HepG2 (cell line): ENCODE measurements at regions not wholly inside any gene's neighbourhood (a gene's known extent, or its start where the extent isn't known, plus 50 kb on each side); places are given as distances from the start of the nearest gene placed in this dataset.

Source experiments
- ATAC-seq: fragments of 200-7000 bp; cut with Tn5 transposase; 3 replicates; pipeline ENCODE4 v1.9.1; 2020; ENCODE audit warnings: mild to moderate bottlenecking, moderate library complexity
- BruUV-seq: library from RNA; stranded (reverse); fragments of 400-500 nt; replicated peaks from 2 replicates; lab custom pipeline; 2021; lab: Mats Ljungman, UMichigan
- CTCF ChIA-PET: fragments of 300-600 bp; formaldehyde crosslinking; extraction: SDS; loops from one replicate; lab custom pipeline; 2021; ENCODE audit warnings: low total read pairs, inconsistent platforms, low intra/inter-chr PET ratio; lab: Yijun Ruan, JAX
- POLR2A ChIA-PET: fragments of 350-600 bp; sonication (Branson Sonifier 250); formaldehyde crosslinking; loops from one replicate; lab custom pipeline; 2020; ENCODE audit warnings: antibody characterized with exemption, inconsistent platforms; lab: Yijun Ruan, JAX
- DNase-seq: peaks from one replicate; pipeline ENCODE4 v3.0.0-alpha.2; 2015; ENCODE audit warnings: low spot score
- FAIRE-seq: peaks from 3 replicates; lab custom pipeline; 2011; peaks lifted over from hg19 to GRCh38; lab: Jason Lieb, UNC
- H2AFZ ChIP-seq: one replicate; pipeline ENCODE4 v1.6.1; 2011; ENCODE audit warnings: low read length, inconsistent platforms
- H3K27ac ChIP-seq: fragments of 300-600 bp; 3 replicates; pipeline ENCODE4 v1.8.0; 2011; ENCODE audit warnings: mixed run types, mild to moderate bottlenecking, mixed read lengths, low read length, inconsistent platforms; ENCODE audit not compliant: insufficient read depth; ENCODE audit errors: extremely low read length
- H3K27me3 ChIP-seq, 2 experiments: fragments of 200-600 bp in 1 of 2; 2 replicates in 1 of 2; 3 replicates in 1 of 2; pipeline versions ENCODE4 v1.6.0 to v1.8.0; 2011; ENCODE audit warnings: low read length in 2 of 2, mild to moderate bottlenecking in 2 of 2, moderate library complexity in 2 of 2, inconsistent platforms in 1 of 2; ENCODE audit not compliant: insufficient read depth in 2 of 2, control insufficient read depth in 1 of 2
- H3K36me3 ChIP-seq, 2 experiments: fragments of 200-600 bp in 1 of 2; replicated peaks in 1 of 2; 2 replicates in 1 of 2; 3 replicates in 1 of 2; pipeline versions ENCODE4 v1.5.1 to v1.8.0; 2011; ENCODE audit warnings: low read length in 2 of 2, inconsistent platforms in 1 of 2; ENCODE audit not compliant: insufficient read depth in 2 of 2, control insufficient read depth in 1 of 2
- H3K4me1 ChIP-seq: 2 replicates; pipeline ENCODE4 v1.5.1; 2012; ENCODE audit warnings: low read length, inconsistent platforms; ENCODE audit not compliant: insufficient read depth
- H3K4me2 ChIP-seq: 2 replicates; pipeline ENCODE4 v1.6.0; 2011; ENCODE audit warnings: low read depth, low read length, inconsistent platforms
- H3K4me3 ChIP-seq, 3 experiments: fragments of 200-600 bp in 1 of 3; sonication (generic), shearing (Covaris generic) in 1 of 3; replicated peaks in 1 of 3; 2 replicates each; pipeline ENCODE4 v1.5.1; 2011 to 2016; ENCODE audit warnings: low read length in 3 of 3, inconsistent platforms in 2 of 3, low read depth in 2 of 3, mild to moderate bottlenecking in 2 of 3, control low read depth in 1 of 3, mixed read lengths in 1 of 3; ENCODE audit not compliant: insufficient read depth in 1 of 3
- H3K79me2 ChIP-seq: one replicate; pipeline ENCODE4 v1.6.1; 2011; ENCODE audit warnings: low read length, inconsistent platforms; ENCODE audit not compliant: insufficient read depth
- H3K9ac ChIP-seq: 2 replicates; pipeline ENCODE4 v1.6.0; 2011; ENCODE audit warnings: mild to moderate bottlenecking, low read depth, low read length, inconsistent platforms; ENCODE audit not compliant: insufficient read depth
- H3K9me3 ChIP-seq: 2 replicates; pipeline ENCODE4 v1.5.1; 2012; ENCODE audit warnings: mild to moderate bottlenecking, low read length
- H4K20me1 ChIP-seq: 2 replicates; pipeline ENCODE4 v1.6.0; 2011; ENCODE audit warnings: inconsistent platforms, mild to moderate bottlenecking, low read length, moderate library complexity; ENCODE audit not compliant: insufficient read depth
- FOXA1 ChIP-seq, 2 experiments: fragments of 450-650 bp in 1 of 2; sonication (generic) in 1 of 2; formaldehyde crosslinking in 1 of 2; IDR thresholded peaks; 2 replicates each; pipeline versions ENCODE4 v1.4.0 to v1.6.1; 2016 to 2020; ENCODE audit warnings: missing genetic modification reagents in 1 of 2
- LCORL ChIP-seq, 2 experiments: fragments of 450-650 bp in 1 of 2; sonication (generic) in 1 of 2; formaldehyde crosslinking in 1 of 2; IDR thresholded peaks; 2 replicates each; pipeline versions ENCODE4 v1.5.0 to v1.6.1; 2017 to 2020; ENCODE audit warnings: antibody characterized with exemption in 1 of 2, missing genetic modification reagents in 1 of 2
- NFIC ChIP-seq: IDR thresholded peaks from 2 replicates; pipeline ENCODE4 v1.6.1; 2012; ENCODE audit warnings: mild to moderate bottlenecking, low read length, inconsistent platforms
- NR3C1 ChIP-seq: sonication (generic); formaldehyde crosslinking; IDR thresholded peaks from 2 replicates; pipeline ENCODE4 v1.4.0; 2020; ENCODE audit warnings: missing genetic modification reagents
- ONECUT2 ChIP-seq: sonication (generic); formaldehyde crosslinking; IDR thresholded peaks from 2 replicates; pipeline ENCODE4 v1.4.0; 2020; ENCODE audit warnings: missing genetic modification reagents
- PTBP1 ChIP-seq: fragments of 200-400 bp; formaldehyde crosslinking; IDR thresholded peaks from 2 replicates; pipeline ENCODE4 v1.6.1; 2018; ENCODE audit warnings: low read length, low read depth; ENCODE audit not compliant: poor library complexity, severe bottlenecking
- TEAD2 ChIP-seq: sonication (generic); formaldehyde crosslinking; IDR thresholded peaks from 2 replicates; pipeline ENCODE4 v1.9.0; 2021; ENCODE audit warnings: missing genetic modification reagents
- ZBTB7A ChIP-seq: sonication (generic); formaldehyde crosslinking; IDR thresholded peaks from 2 replicates; pipeline ENCODE4 v1.8.0; 2022; ENCODE audit warnings: mild to moderate bottlenecking, missing genetic modification reagents
- ZNF160 ChIP-seq: sonication (generic); formaldehyde crosslinking; IDR thresholded peaks from 2 replicates; pipeline ENCODE4 v1.8.0; 2022; ENCODE audit warnings: mild to moderate bottlenecking, inconsistent platforms, missing genetic modification reagents
- WGBS: methylation state at CpG from one replicate; pipeline ENCODE4 v1.1.6; 2017; ENCODE audit warnings: low lambda C conversion rate; 5-methylcytosine and 5-hydroxymethylcytosine counted together
- in situ Hi-C: cut with HindIII; loops from 2 replicates; pipeline ENCODE4 v1.10.0; 2017; ENCODE audit warnings: low pct_unique_long_range_greater_than_20kb; ENCODE audit not compliant: extremely low pct_ligation_motif_present
- intact Hi-C: fragments of 100-400 bp; cut with micrococcal nuclease; formaldehyde crosslinking; loops from one replicate; pipeline ENCODE4 v1.10.0; 2022; ENCODE audit not compliant: unreplicated experiment
- TF ChIP-seq, protein P1 (sequence below): sonication (generic); formaldehyde crosslinking; IDR thresholded peaks from 2 replicates; pipeline ENCODE4 v1.9.0; 2022; ENCODE audit warnings: missing genetic modification reagents, mild to moderate bottlenecking, borderline replicate concordance
- TF ChIP-seq, protein P2 (sequence below): sonication (generic); formaldehyde crosslinking; IDR thresholded peaks from 2 replicates; pipeline ENCODE4 v1.4.0; 2020; ENCODE audit warnings: mild to moderate bottlenecking, missing genetic modification reagents
- TF ChIP-seq, protein P3 (sequence below): sonication (generic); IDR thresholded peaks from 2 replicates; pipeline ENCODE4 v1.6.1; 2016; ENCODE audit warnings: low read depth, borderline replicate concordance

DNA sequence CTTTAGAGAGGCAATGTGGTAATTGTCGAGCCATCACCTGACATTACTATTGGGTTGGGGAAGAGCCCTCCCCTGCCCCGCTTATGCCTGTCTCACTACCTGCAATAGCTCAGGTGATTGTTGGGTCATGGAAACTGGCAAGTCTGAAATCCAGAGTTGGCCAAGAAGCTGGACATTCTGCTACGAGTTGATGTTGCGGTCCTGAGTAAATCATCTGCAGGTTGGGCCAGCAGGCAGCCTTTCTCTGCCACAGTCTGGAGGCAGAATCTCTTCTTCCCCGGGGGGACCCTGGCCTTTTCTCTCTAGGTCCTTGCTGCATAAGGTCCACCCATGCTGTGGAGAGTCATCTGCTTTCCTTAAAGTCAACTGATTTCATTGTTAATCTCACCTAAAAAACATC is 142.4 kb downstream of the THBS2 start (continued):
- TF ChIP-seq ZNF160 = no peak
- TF ChIP-seq, protein P1, sequence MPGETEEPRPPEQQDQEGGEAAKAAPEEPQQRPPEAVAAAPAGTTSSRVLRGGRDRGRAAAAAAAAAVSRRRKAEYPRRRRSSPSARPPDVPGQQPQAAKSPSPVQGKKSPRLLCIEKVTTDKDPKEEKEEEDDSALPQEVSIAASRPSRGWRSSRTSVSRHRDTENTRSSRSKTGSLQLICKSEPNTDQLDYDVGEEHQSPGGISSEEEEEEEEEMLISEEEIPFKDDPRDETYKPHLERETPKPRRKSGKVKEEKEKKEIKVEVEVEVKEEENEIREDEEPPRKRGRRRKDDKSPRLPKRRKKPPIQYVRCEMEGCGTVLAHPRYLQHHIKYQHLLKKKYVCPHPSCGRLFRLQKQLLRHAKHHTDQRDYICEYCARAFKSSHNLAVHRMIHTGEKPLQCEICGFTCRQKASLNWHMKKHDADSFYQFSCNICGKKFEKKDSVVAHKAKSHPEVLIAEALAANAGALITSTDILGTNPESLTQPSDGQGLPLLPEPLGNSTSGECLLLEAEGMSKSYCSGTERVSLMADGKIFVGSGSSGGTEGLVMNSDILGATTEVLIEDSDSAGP (CRISPR knock-in tag) = no peak
- TF ChIP-seq, protein P2, sequence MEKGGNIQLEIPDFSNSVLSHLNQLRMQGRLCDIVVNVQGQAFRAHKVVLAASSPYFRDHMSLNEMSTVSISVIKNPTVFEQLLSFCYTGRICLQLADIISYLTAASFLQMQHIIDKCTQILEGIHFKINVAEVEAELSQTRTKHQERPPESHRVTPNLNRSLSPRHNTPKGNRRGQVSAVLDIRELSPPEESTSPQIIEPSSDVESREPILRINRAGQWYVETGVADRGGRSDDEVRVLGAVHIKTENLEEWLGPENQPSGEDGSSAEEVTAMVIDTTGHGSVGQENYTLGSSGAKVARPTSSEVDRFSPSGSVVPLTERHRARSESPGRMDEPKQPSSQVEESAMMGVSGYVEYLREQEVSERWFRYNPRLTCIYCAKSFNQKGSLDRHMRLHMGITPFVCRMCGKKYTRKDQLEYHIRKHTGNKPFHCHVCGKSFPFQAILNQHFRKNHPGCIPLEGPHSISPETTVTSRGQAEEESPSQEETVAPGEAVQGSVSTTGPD (CRISPR knock-in tag) = no peak

DNA sequence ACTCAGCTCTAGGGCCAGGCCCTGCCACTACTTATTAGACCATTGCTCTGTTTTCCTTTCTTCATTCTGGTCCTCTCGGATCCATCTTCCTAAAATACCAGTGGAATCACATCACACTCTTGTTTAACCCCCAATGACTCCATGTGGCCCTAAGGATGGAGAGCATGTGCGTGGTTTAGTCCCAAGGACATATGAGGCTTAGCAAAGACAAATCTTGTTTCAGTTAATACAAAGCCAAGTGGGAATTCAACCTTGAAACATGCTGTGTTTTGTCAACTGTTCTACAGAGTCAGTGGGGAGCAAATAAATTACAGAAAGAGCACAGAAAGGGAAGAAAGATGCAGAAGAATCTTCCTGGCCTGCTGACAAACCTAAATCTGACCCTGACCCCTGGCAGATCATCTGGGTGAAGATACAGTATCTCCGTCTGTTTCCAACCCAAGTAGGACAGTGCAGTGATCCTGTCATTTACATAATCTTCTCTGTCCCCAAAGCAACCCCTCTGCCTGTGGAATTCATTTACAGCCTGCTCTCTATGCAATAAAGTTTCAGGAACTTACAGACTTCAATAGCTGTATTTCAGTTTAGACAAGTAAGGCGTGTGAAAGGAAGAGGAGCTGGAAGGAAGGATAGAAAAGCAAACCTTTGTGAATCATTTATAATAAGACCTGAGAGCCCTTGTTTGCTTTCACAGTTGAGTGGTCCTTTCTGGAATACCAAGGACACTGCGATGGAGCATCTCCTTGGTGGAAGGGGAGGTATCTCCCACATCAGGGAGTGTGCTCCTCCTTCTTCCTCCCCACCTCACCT is 144.0 kb downstream of the THBS2 start:
- CTCF ChIA-PET = no interaction called here
- TF ChIP-seq TEAD2 (CRISPR knock-in tag) = no peak
- TF ChIP-seq, protein P3, sequence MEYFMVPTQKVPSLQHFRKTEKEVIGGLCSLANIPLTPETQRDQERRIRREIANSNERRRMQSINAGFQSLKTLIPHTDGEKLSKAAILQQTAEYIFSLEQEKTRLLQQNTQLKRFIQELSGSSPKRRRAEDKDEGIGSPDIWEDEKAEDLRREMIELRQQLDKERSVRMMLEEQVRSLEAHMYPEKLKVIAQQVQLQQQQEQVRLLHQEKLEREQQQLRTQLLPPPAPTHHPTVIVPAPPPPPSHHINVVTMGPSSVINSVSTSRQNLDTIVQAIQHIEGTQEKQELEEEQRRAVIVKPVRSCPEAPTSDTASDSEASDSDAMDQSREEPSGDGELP = no peak
- no peak for TF ChIP-seq NR3C1
- TF ChIP-seq LCORL (IDR thresholded peaks at IDR 0.05) = no peak
- TF ChIP-seq LCORL (CRISPR knock-in tag; IDR thresholded peaks at IDR 0.05) = no peak
- no peak for TF ChIP-seq NFIC
- TF ChIP-seq ZBTB7A (CRISPR knock-in tag) = no peak
- TF ChIP-seq FOXA1 (IDR thresholded peaks at IDR 0.05) = no peak
- TF ChIP-seq FOXA1 (CRISPR knock-in tag; IDR thresholded peaks at IDR 0.05) = no peak
- no peak for TF ChIP-seq PTBP1
- TF ChIP-seq ONECUT2 (CRISPR knock-in tag) = no peak
- Histone ChIP-seq H2AFZ (no peak overlapping the region), H3K27ac (no peak overlapping the region), H3K79me2 (no peaks in the 10 kb centered on the region), H3K4me3 (no peak overlapping the region), H4K20me1 (no peaks in the 10 kb centered on the region), H3K9me3 (no peaks in the 10 kb centered on the region), H3K9ac (no peak overlapping the region), H3K36me3 (no peaks in the 10 kb centered on the region), H3K27me3 (peaks cover 0 to 14% of the 10 kb centered on the region in 2 experiments; a peak in 1 of 5 replicates), H3K4me2 (no peak overlapping the region), H3K4me1 (no peaks in the 10 kb centered on the region)
- no TSS peak for BruUV-seq
- intact Hi-C loops = no loop called here
- 5% methylated on average over 5 of the region's 5 CpGs for WGBS
- FAIRE-seq = no peak
- POLR2A ChIA-PET = no interaction called here
- in situ Hi-C loops = no loop called here
- no peak for DNase-seq
- no peak for ATAC-seq
